GM23338 (cell line): ENCODE measurements at regions not wholly inside any gene's neighbourhood (a gene's known extent, or its start where the extent isn't known, plus 50 kb on each side); places are given as distances from the start of the nearest gene placed in this dataset.

Source experiments
- CTCF ChIP-seq, 2 experiments: fragments of 200-600 bp in 1 of 2; sonication (generic) in 1 of 2; conservative IDR thresholded peaks; 2 replicates each; pipeline versions ENCODE4 v1.5.1 to v1.6.1; 2016 to 2017; ENCODE audit warnings: antibody characterized with exemption in 2 of 2, low read depth in 2 of 2, mild to moderate bottlenecking in 2 of 2, moderate library complexity in 1 of 2
- EZH2 ChIP-seq: fragments of 200-600 bp; sonication (generic); IDR thresholded peaks from one replicate; pipeline ENCODE4 v1.8.0; 2017; ENCODE audit warnings: antibody characterized with exemption, mild to moderate bottlenecking, low read depth; ENCODE audit not compliant: unreplicated experiment
- EZH2phosphoT487 ChIP-seq: fragments of 200-600 bp; sonication (generic); IDR thresholded peaks from one replicate; pipeline ENCODE4 v1.8.1; 2018; ENCODE audit warnings: antibody characterized with exemption; ENCODE audit not compliant: unreplicated experiment
- JUNB ChIP-seq: IDR thresholded peaks from one replicate; pipeline ENCODE4 v1.6.1; 2016; ENCODE audit warnings: antibody characterized with exemption; ENCODE audit not compliant: unreplicated experiment
- POLR2AphosphoS5 ChIP-seq: IDR thresholded peaks from 2 replicates; pipeline ENCODE4 v1.6.1; 2016; ENCODE audit warnings: antibody characterized with exemption, low read depth
- REST ChIP-seq: IDR thresholded peaks from one replicate; pipeline ENCODE4 v1.6.1; 2018; ENCODE audit warnings: antibody characterized with exemption; ENCODE audit not compliant: unreplicated experiment
- STAT1 ChIP-seq: IDR thresholded peaks from one replicate; pipeline ENCODE4 v1.6.1; 2016; ENCODE audit warnings: antibody characterized with exemption; ENCODE audit not compliant: unreplicated experiment
- ZNF462 ChIP-seq: fragments of 250-450 bp; sonication (Bioruptor Pico); IDR thresholded peaks from 2 replicates; pipeline ENCODE4 v1.5.0; 2020; ENCODE audit warnings: mild to moderate bottlenecking, moderate library complexity

- TF ChIP-seq CTCF (conservative IDR thresholded peaks at IDR 0.05; ENCODE audit: low read depth in 2 of 2): no peak
- no peak for TF ChIP-seq POLR2AphosphoS5
- no peak for TF ChIP-seq STAT1
- TF ChIP-seq EZH2phosphoT487: no peak
- TF ChIP-seq EZH2: no peak
- TF ChIP-seq REST: no peak
- no peak for TF ChIP-seq JUNB
- TF ChIP-seq ZNF462: no peak
Observed at GRCh38 chrX:131828482-131828881, 194.6 kb upstream of the STK26 start.
